IPS-18c (cell line): ENCODE measurements at regions not wholly inside any gene's neighbourhood (a gene's known extent, or its start where the extent isn't known, plus 50 kb on each side); places are given as distances from the start of the nearest gene placed in this dataset.

Experiments
- H3K4me3 ChIP-seq: 2 replicates; pipeline ENCODE4 v1.7.0; 2013; ENCODE audit warnings: low read depth, mild to moderate bottlenecking, low read length, moderate library complexity; ENCODE audit not compliant: insufficient read depth
- H3K9me3 ChIP-seq: one replicate; pipeline ENCODE4 v1.6.1; 2013; ENCODE audit warnings: mild to moderate bottlenecking, low read length, moderate library complexity; ENCODE audit not compliant: control insufficient read depth, insufficient read depth

DNA sequence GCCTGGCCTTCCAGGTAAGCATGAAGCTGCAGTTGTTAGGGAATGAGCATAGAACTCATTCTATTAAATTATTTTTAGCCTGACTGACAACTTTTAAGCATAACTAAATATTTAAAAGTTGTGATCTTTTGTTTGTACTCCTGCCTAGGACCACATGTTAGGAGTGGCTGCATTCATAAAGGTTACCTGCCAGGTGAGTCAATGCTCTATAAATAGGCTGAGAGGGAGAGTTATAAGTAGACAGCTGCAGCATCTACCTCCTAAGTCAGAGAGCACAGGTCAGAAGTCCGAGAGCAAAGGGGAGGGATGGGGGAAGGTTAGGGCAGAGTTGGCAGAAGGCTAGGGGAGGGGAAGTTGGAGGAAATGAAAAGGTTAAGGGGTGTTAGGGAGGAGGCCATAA, 292.4 kb upstream of the TLE4 start:
- Histone ChIP-seq H3K4me3 (no peak overlapping the region), H3K9me3 (no peaks in the 10 kb centered on the region)

GRCh38 chr9:79280691-79281090, 291.1 kb upstream of the TLE4 start:
- no peak overlapping the region for H3K4me3 ChIP-seq

GRCh38 chr9:79284081-79284480, 287.7 kb upstream of the TLE4 start:
- Histone ChIP-seq H3K9me3 (no peaks in the 10 kb centered on the region), H3K4me3 (no peak overlapping the region)

More at GRCh38 chr9:79280691-79281090, 291.1 kb upstream of the TLE4 start:
- no peaks in the 10 kb centered on the region for H3K9me3 ChIP-seq

DNA sequence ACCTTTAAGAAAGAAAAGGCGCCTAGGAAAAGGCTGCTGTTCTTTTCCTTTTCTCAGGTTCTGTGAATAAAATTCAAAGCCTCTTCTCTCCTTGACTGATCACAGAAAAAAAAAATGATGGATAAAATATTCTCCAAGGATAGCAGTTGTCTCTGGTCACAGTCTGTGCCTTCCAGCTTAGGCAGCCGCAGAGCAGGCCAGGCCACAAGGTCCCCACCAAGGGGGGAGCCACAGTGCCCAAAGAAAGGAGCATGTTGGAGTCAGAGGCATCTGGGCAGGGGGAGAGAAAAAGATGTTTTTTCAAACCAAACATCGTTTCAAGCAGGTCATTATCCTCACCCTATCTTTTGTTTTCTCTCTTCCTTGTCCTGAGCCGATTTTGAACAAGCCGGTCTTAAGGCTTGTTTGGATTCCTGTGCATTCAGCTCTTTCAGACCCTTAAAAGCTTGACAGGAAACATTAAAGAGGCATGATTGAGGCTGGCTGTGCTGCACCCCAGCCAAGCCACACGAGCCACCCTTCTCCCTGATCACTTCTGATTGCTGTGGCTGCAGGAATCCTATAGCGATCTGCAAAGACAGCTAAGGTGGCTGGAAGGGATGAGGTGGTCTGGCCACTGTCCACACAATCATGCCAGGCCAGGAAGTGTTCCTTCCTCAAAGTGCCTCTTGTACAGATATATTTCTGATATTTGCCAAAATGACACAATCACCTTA, 284.6 kb upstream of the TLE4 start:
- Histone ChIP-seq H3K4me3 (no peak overlapping the region), H3K9me3 (no peaks in the 10 kb centered on the region)

DNA sequence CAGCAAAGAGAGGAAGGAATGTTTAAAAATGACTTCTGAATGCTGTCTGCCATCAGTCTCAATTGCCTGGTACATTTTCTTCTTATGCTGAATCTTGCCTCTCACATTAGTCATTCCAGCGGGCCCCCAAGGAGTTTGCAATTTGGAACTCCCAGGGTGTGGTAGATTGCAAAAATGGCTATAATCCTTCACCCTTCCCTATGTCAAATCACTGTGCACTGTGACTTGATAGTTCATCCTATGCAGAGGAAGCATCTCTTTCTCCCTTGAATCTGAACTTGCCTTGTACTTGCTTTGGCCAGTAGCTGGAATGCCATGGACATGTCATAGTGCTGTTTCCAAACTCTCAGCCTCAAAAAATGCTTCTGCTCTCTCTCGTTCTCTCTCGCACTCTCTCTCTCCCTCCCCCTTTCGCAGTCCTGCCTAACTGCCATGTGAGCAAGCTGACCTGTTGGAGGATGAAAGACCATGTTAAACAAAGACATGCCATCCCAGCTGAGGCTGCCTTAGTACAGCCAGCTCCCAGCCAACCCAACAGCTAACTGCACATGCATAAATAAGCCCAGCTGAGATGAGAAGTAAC, 284.0 kb upstream of the TLE4 start:
- Histone ChIP-seq H3K9me3 (no peaks in the 10 kb centered on the region), H3K4me3 (no peak overlapping the region)

- no peaks in the 10 kb centered on the region for H3K9me3 ChIP-seq
- no peak overlapping the region for H3K4me3 ChIP-seq
Observed at GRCh38 chr9:79289856-79290255, 281.9 kb upstream of the TLE4 start.

- no peaks in the 10 kb centered on the region for H3K9me3 ChIP-seq
- H3K4me3 ChIP-seq = no peak overlapping the region
Observed at GRCh38 chr9:79292731-79293280, 279.0 kb upstream of the TLE4 start.

DNA sequence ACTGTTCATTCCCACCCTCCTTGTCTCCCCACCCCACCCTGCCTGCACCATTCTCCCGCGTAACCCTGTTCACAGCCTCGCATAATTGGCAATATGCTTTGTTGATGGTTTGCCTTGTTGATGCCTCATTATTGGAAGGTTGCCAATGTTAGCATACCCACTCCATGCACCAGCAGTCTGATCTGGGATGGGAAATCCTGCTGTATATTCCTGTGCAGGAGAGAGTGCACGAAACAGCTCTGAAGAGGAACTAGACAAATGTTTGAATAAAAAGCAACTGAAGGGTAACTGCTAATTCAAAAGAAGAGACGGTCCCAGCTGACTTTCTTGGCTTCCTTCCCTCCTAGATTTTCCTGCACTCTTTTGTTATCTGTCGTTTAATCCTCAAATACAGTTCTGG, 271.7 kb upstream of the TLE4 start:
- no peaks in the 10 kb centered on the region for H3K9me3 ChIP-seq

GRCh38 chr9:79301085-79301484, 270.7 kb upstream of the TLE4 start:
- Histone ChIP-seq H3K4me3 (no peak overlapping the region), H3K9me3 (no peaks in the 10 kb centered on the region)

More for the DNA sequence above, 271.7 kb upstream of the TLE4 start:
- H3K4me3 ChIP-seq = no peak overlapping the region

GRCh38 chr9:79301551-79302391, 270.0 kb upstream of the TLE4 start:
- no peak overlapping the region for H3K4me3 ChIP-seq
- H3K9me3 ChIP-seq = no peaks in the 10 kb centered on the region

DNA sequence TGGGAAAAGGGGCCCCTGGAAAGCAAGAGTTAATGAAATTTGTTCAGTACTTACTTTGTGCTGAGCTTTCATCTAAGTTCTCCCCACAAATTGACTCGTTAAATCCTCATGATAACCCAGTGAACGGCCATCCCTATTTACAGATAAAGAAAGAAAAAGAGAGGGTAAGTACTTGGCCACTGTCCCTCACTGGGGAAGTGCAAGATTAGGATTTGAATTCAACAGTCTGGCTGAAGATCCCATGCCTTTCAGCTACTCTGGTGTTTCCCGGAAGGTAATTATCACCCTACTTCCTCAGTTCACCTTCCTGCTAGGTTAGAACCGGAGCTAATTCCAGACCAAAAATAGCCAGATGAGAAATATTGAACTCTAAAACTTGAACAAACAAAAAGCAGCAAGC, 269.2 kb upstream of the TLE4 start:
- Histone ChIP-seq H3K9me3 (no peaks in the 10 kb centered on the region), H3K4me3 (no peak overlapping the region)

- Histone ChIP-seq H3K4me3 (no peak overlapping the region), H3K9me3 (no peaks in the 10 kb centered on the region)
Observed at GRCh38 chr9:79308012-79308411, 263.8 kb upstream of the TLE4 start.

- Histone ChIP-seq H3K4me3 (no peak overlapping the region), H3K9me3 (no peaks in the 10 kb centered on the region)
Observed at GRCh38 chr9:79312686-79313421, 258.9 kb upstream of the TLE4 start.

DNA sequence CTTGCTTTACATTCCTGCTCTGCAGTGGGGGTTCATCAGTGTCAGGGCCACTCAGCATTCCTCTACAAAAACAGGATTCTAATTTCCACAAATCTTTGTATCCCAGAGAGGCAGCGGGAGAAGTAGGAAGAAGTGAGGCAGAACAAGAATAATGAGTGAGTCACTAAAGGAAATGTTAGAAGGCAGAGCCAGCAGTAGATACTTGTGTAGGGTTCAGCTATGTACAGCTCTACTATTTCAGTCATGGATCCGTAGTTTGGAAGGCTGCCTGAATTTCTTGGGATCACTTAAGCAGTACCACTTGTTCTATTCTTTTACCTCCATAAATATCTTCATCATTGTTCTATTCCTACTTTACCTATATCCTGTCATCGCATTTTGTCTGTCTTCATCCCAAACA, 246.3 kb upstream of the TLE4 start:
- no peak overlapping the region for H3K4me3 ChIP-seq

GRCh38 chr9:79329861-79330260, 241.9 kb upstream of the TLE4 start:
- Histone ChIP-seq H3K9me3 (no peaks in the 10 kb centered on the region), H3K4me3 (no peak overlapping the region)

More for the DNA sequence above, 246.3 kb upstream of the TLE4 start:
- no peaks in the 10 kb centered on the region for H3K9me3 ChIP-seq

DNA sequence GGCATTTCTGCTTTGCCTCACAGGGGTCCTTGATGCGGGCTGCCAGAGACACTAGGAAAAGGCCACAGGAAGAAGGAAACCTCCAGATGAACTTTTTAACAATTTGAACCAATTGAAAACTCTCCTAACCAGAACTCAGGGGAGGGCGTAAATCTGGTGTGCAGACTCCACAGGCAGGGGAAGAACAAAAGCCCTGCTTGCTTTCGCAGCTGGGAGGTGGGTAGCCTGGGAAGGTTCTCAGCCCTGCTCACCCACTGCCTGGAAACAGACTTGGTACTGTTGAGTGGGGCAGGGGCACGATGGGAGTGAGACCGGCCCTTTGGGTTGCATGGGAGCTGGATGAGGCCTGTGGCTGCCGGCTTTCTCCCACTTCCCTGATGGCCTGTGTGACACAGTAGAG, 237.8 kb upstream of the TLE4 start:
- Histone ChIP-seq H3K4me3 (no peak overlapping the region), H3K9me3 (no peaks in the 10 kb centered on the region)

GRCh38 chr9:79334711-79335110, 237.1 kb upstream of the TLE4 start:
- H3K9me3 ChIP-seq = no peaks in the 10 kb centered on the region
- H3K4me3 ChIP-seq = no peak overlapping the region
